Fibroblast of pulmonary artery (primary cell): ENCODE measurements at regions not wholly inside any gene's neighbourhood (a gene's known extent, or its start where the extent isn't known, plus 50 kb on each side); places are given as distances from the start of the nearest gene placed in this dataset.

Experiments used
- DNase-seq: peaks from one replicate; pipeline ENCODE4 v3.0.0-alpha.2; 2010; ENCODE audit warnings: low read depth
- H3K4me3 ChIP-seq: replicated peaks from 2 replicates; pipeline ENCODE4 v1.5.1; 2011; ENCODE audit warnings: low read depth, mild to moderate bottlenecking, control low read depth, low read length, moderate library complexity
- TF ChIP-seq, protein P1 (sequence below): IDR thresholded peaks from 2 replicates; pipeline ENCODE4 v1.5.1; 2011; ENCODE audit warnings: mild to moderate bottlenecking, control low read depth, low read length, inconsistent platforms; ENCODE audit errors: missing control alignments

DNA sequence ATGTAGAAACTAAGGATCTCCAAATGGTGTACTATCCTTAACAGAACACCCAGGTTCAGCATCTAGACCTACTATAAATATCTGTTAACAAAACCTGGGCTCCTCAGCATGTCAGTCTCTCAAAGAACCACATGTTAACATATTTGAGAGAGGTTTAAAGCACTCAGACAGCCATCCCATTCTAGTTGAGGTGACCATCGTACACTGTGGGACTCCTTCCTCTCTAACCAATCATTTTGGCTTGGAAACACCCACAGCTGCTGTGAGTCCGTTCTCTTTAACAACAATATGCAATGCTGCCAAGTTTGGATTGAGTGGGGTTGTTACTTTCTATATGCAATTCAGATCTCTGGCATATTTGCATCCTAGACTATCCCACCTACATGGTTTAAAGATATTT, 105.8 kb downstream of the MRPL39 start:
- no peak overlapping the region for H3K4me3 ChIP-seq
- no peak for DNase-seq
- TF ChIP-seq, protein P1, sequence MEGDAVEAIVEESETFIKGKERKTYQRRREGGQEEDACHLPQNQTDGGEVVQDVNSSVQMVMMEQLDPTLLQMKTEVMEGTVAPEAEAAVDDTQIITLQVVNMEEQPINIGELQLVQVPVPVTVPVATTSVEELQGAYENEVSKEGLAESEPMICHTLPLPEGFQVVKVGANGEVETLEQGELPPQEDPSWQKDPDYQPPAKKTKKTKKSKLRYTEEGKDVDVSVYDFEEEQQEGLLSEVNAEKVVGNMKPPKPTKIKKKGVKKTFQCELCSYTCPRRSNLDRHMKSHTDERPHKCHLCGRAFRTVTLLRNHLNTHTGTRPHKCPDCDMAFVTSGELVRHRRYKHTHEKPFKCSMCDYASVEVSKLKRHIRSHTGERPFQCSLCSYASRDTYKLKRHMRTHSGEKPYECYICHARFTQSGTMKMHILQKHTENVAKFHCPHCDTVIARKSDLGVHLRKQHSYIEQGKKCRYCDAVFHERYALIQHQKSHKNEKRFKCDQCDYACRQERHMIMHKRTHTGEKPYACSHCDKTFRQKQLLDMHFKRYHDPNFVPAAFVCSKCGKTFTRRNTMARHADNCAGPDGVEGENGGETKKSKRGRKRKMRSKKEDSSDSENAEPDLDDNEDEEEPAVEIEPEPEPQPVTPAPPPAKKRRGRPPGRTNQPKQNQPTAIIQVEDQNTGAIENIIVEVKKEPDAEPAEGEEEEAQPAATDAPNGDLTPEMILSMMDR: no peak

DNA sequence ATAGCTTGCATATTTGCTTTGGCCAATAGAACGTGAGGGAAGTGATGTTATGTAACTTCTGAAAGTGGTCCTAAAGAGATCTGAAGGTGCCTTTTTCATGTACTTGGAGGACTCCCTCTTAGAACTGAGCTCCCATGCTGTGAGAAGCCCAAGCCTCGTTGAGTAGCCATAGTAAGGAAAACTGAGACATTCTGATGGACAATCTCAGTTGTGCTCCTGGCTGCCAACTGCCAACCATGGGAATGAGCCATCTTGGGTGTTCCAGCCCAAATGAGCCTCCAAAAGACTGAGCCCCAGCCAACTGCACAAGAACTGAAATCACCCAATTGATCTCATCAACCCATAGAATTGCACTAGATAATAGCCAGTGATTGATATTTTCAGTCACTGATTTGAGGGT, 106.7 kb downstream of the MRPL39 start:
- TF ChIP-seq, protein P1: no peak
- no peak overlapping the region for H3K4me3 ChIP-seq
- DNase-seq: no peak

DNA sequence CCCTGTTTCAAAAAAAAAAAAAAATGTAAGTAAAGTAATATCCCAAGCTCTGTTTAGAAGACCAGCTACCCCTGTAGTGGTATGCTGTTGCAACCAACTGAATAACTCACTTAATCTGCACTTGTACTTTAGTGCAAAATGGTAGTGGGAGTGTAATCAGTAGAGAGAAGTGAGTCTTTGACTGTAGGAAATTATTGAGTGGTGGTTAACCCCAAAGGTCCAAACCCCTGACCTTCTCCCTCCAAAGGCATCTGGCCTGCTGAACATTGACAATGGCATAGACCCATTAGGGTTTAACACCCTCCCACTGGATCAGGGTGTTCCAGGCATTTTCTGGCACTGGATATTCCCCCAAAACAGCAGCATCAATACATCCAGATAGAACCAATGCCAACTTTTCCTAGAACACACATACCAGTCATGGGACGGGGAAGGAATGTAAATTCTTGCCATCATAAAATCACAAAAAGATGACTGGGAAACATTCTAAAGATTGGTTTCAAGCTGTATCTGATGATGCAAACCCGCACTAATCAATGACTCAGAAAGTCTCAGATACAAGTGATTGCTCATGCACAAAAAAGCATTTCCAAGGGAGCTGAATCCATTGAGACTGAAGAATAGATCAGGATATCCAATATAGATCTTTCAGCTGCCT, 110.3 kb downstream of the MRPL39 start:
- TF ChIP-seq, protein P1: no peak
- H3K4me3 ChIP-seq: no peak overlapping the region
- no peak for DNase-seq

DNA sequence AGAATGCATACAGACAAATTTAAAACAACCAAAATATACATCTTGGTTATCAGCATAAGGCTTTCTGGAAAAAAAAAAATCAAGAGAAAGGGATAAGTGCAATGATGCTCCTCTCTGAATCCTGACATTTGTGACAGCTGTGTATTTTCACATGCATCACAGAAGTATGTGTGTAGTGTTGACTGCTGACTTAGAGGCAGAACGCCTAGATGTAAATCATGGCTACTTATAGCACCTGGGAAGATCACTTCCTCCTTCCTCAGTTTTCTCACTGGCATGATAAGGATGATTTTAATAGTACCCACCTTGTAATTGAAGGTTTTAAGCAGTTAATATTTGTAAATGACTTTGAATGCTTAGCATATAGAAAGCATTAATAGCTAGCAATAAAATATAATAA, 112.5 kb downstream of the MRPL39 start:
- no peak for DNase-seq
- TF ChIP-seq, protein P1: no peak

DNA sequence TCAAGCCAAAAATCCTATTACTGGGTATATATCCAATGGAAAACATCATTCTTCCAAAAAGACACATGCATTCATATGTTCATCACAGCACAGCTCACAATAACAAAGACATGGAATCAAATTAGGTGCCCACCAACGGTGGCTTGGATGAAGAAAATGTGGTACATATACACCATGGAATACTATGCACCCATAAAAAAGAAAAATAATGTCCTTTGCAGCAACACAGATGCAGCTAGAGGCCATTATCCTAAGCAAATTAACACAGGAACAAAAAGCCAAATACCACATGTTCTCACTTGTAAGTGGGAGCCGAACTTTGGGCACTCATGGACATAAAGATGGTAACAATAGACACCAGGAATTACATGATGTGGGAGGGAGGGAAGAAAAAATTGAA, 113.6 kb downstream of the MRPL39 start:
- TF ChIP-seq, protein P1: no peak
- no peak for DNase-seq
- H3K4me3 ChIP-seq: no peak overlapping the region

More for the DNA sequence above, 112.5 kb downstream of the MRPL39 start:
- no peak overlapping the region for H3K4me3 ChIP-seq

DNA sequence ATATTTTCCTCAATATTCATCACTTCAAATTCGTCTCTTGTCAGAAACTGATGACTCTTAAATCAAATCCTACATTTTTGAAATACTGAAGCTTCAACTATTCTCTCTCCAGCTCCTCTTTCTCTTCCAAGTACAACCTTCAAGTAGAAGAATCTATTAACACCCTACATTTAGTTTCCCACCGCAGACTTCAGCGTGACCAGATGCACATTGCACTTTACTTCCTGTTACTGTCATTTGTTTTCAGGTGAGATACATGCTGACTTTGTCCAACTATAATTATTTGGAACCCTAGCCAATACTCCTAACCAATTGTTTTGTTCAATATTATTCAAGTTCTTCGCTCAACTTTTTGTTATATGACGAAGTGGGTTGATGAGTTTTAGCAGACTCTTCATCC, 116.0 kb downstream of the MRPL39 start:
- no peak for DNase-seq

DNA sequence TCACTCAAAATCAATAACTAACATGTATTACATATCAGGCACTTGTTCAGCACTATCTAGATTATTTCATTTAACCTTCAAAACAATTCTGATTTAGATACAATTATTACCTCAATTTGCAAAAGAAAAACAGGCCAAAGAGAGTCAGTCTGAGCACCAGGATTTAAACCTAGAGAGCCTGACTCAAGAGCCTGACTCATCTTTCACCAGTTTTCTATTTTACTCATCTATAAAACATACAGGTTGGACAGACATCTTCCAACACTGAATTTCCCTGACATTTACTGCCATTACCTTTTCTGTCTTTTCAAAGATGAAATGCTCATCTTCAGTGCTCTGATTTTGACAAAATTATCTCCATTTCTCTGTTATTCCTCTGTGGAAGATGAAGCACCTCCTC, 116.5 kb downstream of the MRPL39 start:
- DNase-seq: no peak
- H3K4me3 ChIP-seq: no peak overlapping the region
- TF ChIP-seq, protein P1: no peak

More for the DNA sequence above, 116.0 kb downstream of the MRPL39 start:
- H3K4me3 ChIP-seq: no peak overlapping the region
- TF ChIP-seq, protein P1: no peak
